ENCODE measurements at regions not wholly inside any gene's neighbourhood (a gene's known extent, or its start where the extent isn't known, plus 50 kb on each side); places are given as distances from the start of the nearest gene placed in this dataset.

DNA sequence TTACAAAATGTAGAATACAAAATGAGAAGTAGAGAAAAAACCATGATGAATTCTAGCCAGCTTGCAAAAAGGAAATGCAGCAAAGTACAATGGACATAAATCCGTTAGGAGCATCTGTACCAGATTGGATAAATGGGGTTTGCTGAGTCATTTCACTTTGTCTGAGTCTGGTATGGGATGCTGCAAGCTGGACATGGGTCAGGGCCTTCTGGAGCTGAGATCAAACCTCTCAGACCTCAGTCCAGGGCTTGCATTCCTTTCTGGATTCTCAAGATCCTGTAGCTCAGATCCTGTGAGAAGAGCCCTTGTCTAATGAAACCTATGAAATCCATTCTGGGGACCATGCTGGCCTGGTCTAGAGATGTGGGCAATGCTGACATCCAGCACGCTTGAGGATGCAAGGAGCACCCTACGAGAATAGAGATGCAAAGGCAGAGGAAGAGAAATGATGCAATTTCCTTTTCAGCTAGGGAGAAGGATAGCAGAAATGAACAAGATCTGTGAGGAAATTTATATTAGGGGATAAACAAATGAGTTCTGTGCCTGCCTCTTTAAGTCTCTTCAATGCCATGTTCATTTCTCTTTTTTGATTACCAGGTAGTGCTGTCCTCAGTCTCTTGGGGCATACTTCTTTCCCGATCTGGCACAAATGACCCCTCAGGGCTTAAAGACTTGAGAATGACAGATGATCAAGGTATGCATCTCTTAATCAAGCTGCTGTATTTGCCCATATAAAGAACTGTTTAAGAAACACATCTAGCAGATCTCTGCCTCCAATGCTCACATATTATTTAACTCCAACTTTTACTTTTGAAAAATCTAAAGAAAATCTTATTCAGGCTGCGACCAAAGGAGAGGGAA is 230.4 kb downstream of the MEIS1 start:
- no peak for TF ChIP-seq CTCF (IDR thresholded peaks at IDR 0.05; ENCODE audit: extremely low read depth in 1 of 2, insufficient read depth in 1 of 2, low read depth in 1 of 2, low read length in 2 of 2)
- TF ChIP-seq POLR2A (IDR thresholded peaks at IDR 0.05; ENCODE audit: low read depth, low read length), result no peak
- no peak for TF ChIP-seq MAX (IDR thresholded peaks at IDR 0.05; ENCODE audit: insufficient read depth, insufficient read length)
- no peak for TF ChIP-seq POLR2AphosphoS5 (IDR thresholded peaks at IDR 0.05; ENCODE audit: insufficient read depth, low read depth, low read length)

Data from endothelial cell of umbilical vein (primary cell).